H1 (cell line): ENCODE measurements at regions not wholly inside any gene's neighbourhood (a gene's known extent, or its start where the extent isn't known, plus 50 kb on each side); places are given as distances from the start of the nearest gene placed in this dataset.

Experiments
- CTCF ChIA-PET: fragments of 300-600 bp; sonication (Branson Sonifier 250); formaldehyde crosslinking; loops from one replicate; lab custom pipeline; 2021; ENCODE audit not compliant: partially characterized antibody; lab: Charles Lee
- POLR2A ChIA-PET: fragments of 300-600 bp; sonication (Branson Sonifier 250); formaldehyde crosslinking; loops from one replicate; lab custom pipeline; 2021; ENCODE audit warnings: inconsistent platforms; ENCODE audit not compliant: partially characterized antibody; lab: Charles Lee
- DNase-seq, 2 experiments: peaks; one replicate each; pipeline versions ENCODE4 v3.0.0 to v3.0.0-alpha.2; 2010 to 2022; ENCODE audit warnings: low spot score in 2 of 2, low read depth in 1 of 2, mixed read lengths in 1 of 2
- FAIRE-seq: peaks from 2 replicates; lab custom pipeline; 2011; peaks lifted over from hg19 to GRCh38; lab: Jason Lieb, UNC
- H2AFZ ChIP-seq: 2 replicates; pipeline ENCODE4 v1.8.1; 2012; ENCODE audit warnings: low read length, inconsistent platforms
- H2AK5ac ChIP-seq: 2 replicates; pipeline ENCODE4 v1.6.1; 2013; ENCODE audit warnings: low read depth, low read length
- H2BK120ac ChIP-seq: replicated peaks from 2 replicates; pipeline ENCODE3; 2013; ENCODE audit warnings: low read depth, low read length, inconsistent platforms
- H2BK12ac ChIP-seq: 2 replicates; pipeline ENCODE4 v1.6.1; 2013; ENCODE audit warnings: low read depth, low read length
- H2BK15ac ChIP-seq: 2 replicates; pipeline ENCODE4 v1.6.1; 2013; ENCODE audit warnings: low read length
- H2BK20ac ChIP-seq: 2 replicates; pipeline ENCODE4 v1.6.1; 2013; ENCODE audit warnings: low read length
- H2BK5ac ChIP-seq: 2 replicates; pipeline ENCODE4 v1.6.1; 2013; ENCODE audit warnings: low read depth, low read length
- H3K14ac ChIP-seq: 2 replicates; pipeline ENCODE4 v1.6.1; 2013; ENCODE audit warnings: inconsistent platforms; ENCODE audit not compliant: insufficient read length
- H3K18ac ChIP-seq: 2 replicates; pipeline ENCODE4 v1.6.1; 2013; ENCODE audit warnings: low read length; ENCODE audit errors: extremely low read depth
- H3K23ac ChIP-seq: 2 replicates; pipeline ENCODE4 v1.6.1; 2013; ENCODE audit warnings: inconsistent platforms; ENCODE audit not compliant: insufficient read length
- H3K23me2 ChIP-seq: 2 replicates; pipeline ENCODE4 v1.6.1; 2013; ENCODE audit warnings: low read depth, low read length
- H3K27ac ChIP-seq: 2 replicates; pipeline ENCODE4 v1.6.1; 2011; ENCODE audit warnings: low read depth, low read length, inconsistent platforms
- H3K27me3 ChIP-seq, 4 experiments: replicated peaks in 1 of 4; 1 replicate in 1 of 4; 2 replicates in 3 of 4; pipeline versions ENCODE4 v1.6.1 to v1.8.1; 2011 to 2013; ENCODE audit warnings: low read length in 3 of 4, mild to moderate bottlenecking in 3 of 4, inconsistent platforms in 2 of 4, mixed read lengths in 2 of 4, moderate library complexity in 1 of 4; ENCODE audit not compliant: control insufficient read depth in 3 of 4, insufficient read depth in 3 of 4; ENCODE audit errors: extremely low read depth in 1 of 4
- H3K36me3 ChIP-seq, 4 experiments: 2 replicates each; pipeline versions ENCODE4 v1.6.1 to v1.8.1; 2011 to 2013; ENCODE audit warnings: mild to moderate bottlenecking in 4 of 4, low read length in 3 of 4, moderate library complexity in 2 of 4, control low read depth in 1 of 4, inconsistent platforms in 1 of 4; ENCODE audit not compliant: insufficient read depth in 4 of 4, control insufficient read depth in 2 of 4
- H3K4ac ChIP-seq: replicated peaks from 2 replicates; pipeline ENCODE3; 2013; ENCODE audit warnings: low read length, low read depth, mixed read lengths, inconsistent platforms; ENCODE audit not compliant: insufficient read length
- H3K4me1 ChIP-seq, 4 experiments: replicated peaks in 1 of 4; 1 replicate in 1 of 4; 2 replicates in 3 of 4; pipeline versions ENCODE4 v1.6.1 to v1.8.1; 2011 to 2013; ENCODE audit warnings: low read length in 3 of 4, inconsistent platforms in 2 of 4, mixed read lengths in 1 of 4; ENCODE audit not compliant: insufficient read depth in 4 of 4, control insufficient read depth in 3 of 4
- H3K4me2 ChIP-seq, 2 experiments: 2 replicates each; pipeline versions ENCODE4 v1.6.1 to v1.8.1; 2011 to 2013; ENCODE audit warnings: low read depth in 2 of 2, low read length in 2 of 2, control low read depth in 1 of 2, inconsistent platforms in 1 of 2, mild to moderate bottlenecking in 1 of 2; ENCODE audit not compliant: insufficient read depth in 1 of 2
- H3K4me3 ChIP-seq, 4 experiments: fragments of 200-600, 300-600 bp in 1 of 4; sonication (generic), shearing (Covaris generic), sonication (Bioruptor Twin) in 1 of 4; 2 replicates each; pipeline versions ENCODE4 v1.5.1 to v1.8.1; 2011 to 2016; ENCODE audit warnings: low read length in 4 of 4, low read depth in 3 of 4, control low read depth in 2 of 4, inconsistent platforms in 2 of 4, mild to moderate bottlenecking in 2 of 4, mixed read lengths in 1 of 4, moderate library complexity in 1 of 4; ENCODE audit not compliant: insufficient read depth in 2 of 4; ENCODE audit errors: extremely low read depth in 1 of 4
- H3K56ac ChIP-seq: replicated peaks from 2 replicates; pipeline ENCODE3; 2013; ENCODE audit warnings: low read depth, mild to moderate bottlenecking, mixed read lengths, low read length, inconsistent platforms; ENCODE audit not compliant: insufficient read length
- H3K79me1 ChIP-seq: 2 replicates; pipeline ENCODE4 v1.6.1; 2013; ENCODE audit warnings: low read depth, low read length, control low read depth
- H3K79me2 ChIP-seq, 2 experiments: 2 replicates each; pipeline versions ENCODE4 v1.6.1 to v1.8.1; 2012 to 2013; ENCODE audit warnings: low read length in 2 of 2, mild to moderate bottlenecking in 2 of 2, inconsistent platforms in 1 of 2; ENCODE audit not compliant: insufficient read depth in 2 of 2, control insufficient read depth in 1 of 2
- H3K9ac ChIP-seq, 4 experiments: replicated peaks in 1 of 4; 1 replicate in 1 of 4; 2 replicates in 3 of 4; pipeline versions ENCODE4 v1.6.1 to v1.8.1; 2011 to 2013; ENCODE audit warnings: low read depth in 3 of 4, low read length in 3 of 4, control low read depth in 2 of 4, mild to moderate bottlenecking in 2 of 4, moderate library complexity in 2 of 4, inconsistent platforms in 1 of 4; ENCODE audit errors: extremely low read depth in 1 of 4
- H3K9me3 ChIP-seq, 2 experiments: 2 replicates each; pipeline versions ENCODE4 v1.6.1 to v1.8.1; 2012 to 2013; ENCODE audit warnings: mild to moderate bottlenecking in 2 of 2, moderate library complexity in 2 of 2, control low read depth in 1 of 2, inconsistent platforms in 1 of 2, low read depth in 1 of 2, low read length in 1 of 2, mixed read lengths in 1 of 2; ENCODE audit not compliant: insufficient read depth in 2 of 2
- H4K20me1 ChIP-seq, 2 experiments: replicated peaks in 1 of 2; 2 replicates each; pipeline versions ENCODE3 to v1.8.1; 2011 to 2013; ENCODE audit warnings: inconsistent platforms in 2 of 2, low read length in 2 of 2, mild to moderate bottlenecking in 1 of 2; ENCODE audit not compliant: insufficient read depth in 2 of 2, control insufficient read depth in 1 of 2
- H4K5ac ChIP-seq: 2 replicates; pipeline ENCODE4 v1.6.1; 2013; ENCODE audit warnings: low read length, low read depth, mixed read lengths, inconsistent platforms; ENCODE audit not compliant: insufficient read length
- H4K8ac ChIP-seq: 2 replicates; pipeline ENCODE4 v1.8.0; 2013; ENCODE audit warnings: mild to moderate bottlenecking, moderate library complexity, low read length, inconsistent platforms; ENCODE audit not compliant: insufficient read depth; ENCODE audit errors: extremely low read depth
- H4K91ac ChIP-seq: replicated peaks from 2 replicates; pipeline ENCODE3; 2013; ENCODE audit warnings: low read length, mixed read lengths, inconsistent platforms; ENCODE audit not compliant: insufficient read length
- CHD2 ChIP-seq: IDR thresholded peaks from 2 replicates; pipeline ENCODE4 v1.6.1; 2012; ENCODE audit warnings: low read length, improper control_type of control experiment
- CREB1 ChIP-seq: IDR thresholded peaks from 2 replicates; pipeline ENCODE4 v1.6.1; 2012; ENCODE audit warnings: inconsistent platforms
- EP300 ChIP-seq, 2 experiments: IDR thresholded peaks; 1 replicate in 1 of 2; 2 replicates in 1 of 2; pipeline ENCODE4 v1.6.1; 2011 to 2012; ENCODE audit warnings: low read depth in 2 of 2, low read length in 2 of 2, mild to moderate bottlenecking in 2 of 2, borderline replicate concordance in 1 of 2, inconsistent platforms in 1 of 2, moderate library complexity in 1 of 2
- EZH2 ChIP-seq: fragments of 200-600 bp; sonication (generic); IDR thresholded peaks from 2 replicates; pipeline ENCODE4 v1.7.1; 2012; ENCODE audit warnings: low read depth, mild to moderate bottlenecking, moderate library complexity, low read length, inconsistent platforms; ENCODE audit not compliant: severe bottlenecking
- FOSL1 ChIP-seq: IDR thresholded peaks from 2 replicates; pipeline ENCODE4 v1.6.1; 2011; ENCODE audit warnings: mild to moderate bottlenecking, low read depth, low read length, moderate library complexity; ENCODE audit not compliant: insufficient read depth
- GABPA ChIP-seq: IDR thresholded peaks from 2 replicates; pipeline ENCODE4 v1.6.1; 2011; ENCODE audit warnings: mild to moderate bottlenecking, low read length, moderate library complexity, borderline replicate concordance; ENCODE audit not compliant: insufficient read depth
- GTF2F1 ChIP-seq: IDR thresholded peaks from 2 replicates; pipeline ENCODE4 v1.6.1; 2012; ENCODE audit warnings: low read depth, low read length, improper control_type of control experiment, borderline replicate concordance
- KDM1A ChIP-seq: fragments of 200-600, 300-600 bp; sonication (generic); IDR thresholded peaks from 2 replicates; pipeline ENCODE4 v1.7.1; 2016; ENCODE audit warnings: mild to moderate bottlenecking, low read length, borderline replicate concordance
- POLR2A ChIP-seq, 2 experiments: IDR thresholded peaks; 1 replicate in 1 of 2; 2 replicates in 1 of 2; pipeline ENCODE4 v1.6.1; 2011; ENCODE audit warnings: low read depth in 2 of 2, low read length in 2 of 2, mild to moderate bottlenecking in 2 of 2; ENCODE audit errors: control extremely low read depth in 1 of 2
- SP1 ChIP-seq: IDR thresholded peaks from 2 replicates; pipeline ENCODE4 v1.6.1; 2011; ENCODE audit warnings: low read depth, low read length
- SP2 ChIP-seq: IDR thresholded peaks from 2 replicates; pipeline ENCODE4 v1.6.1; 2012; ENCODE audit warnings: mild to moderate bottlenecking, low read length, inconsistent platforms
- SRF ChIP-seq: IDR thresholded peaks from 2 replicates; pipeline ENCODE4 v1.6.1; 2011; ENCODE audit warnings: mild to moderate bottlenecking, low read depth, low read length, moderate library complexity
- SUZ12 ChIP-seq: fragments of 200-600 bp; sonication (generic); IDR thresholded peaks from 2 replicates; pipeline ENCODE4 v1.6.1; 2012; ENCODE audit warnings: mild to moderate bottlenecking, inconsistent platforms, low read length, moderate library complexity, mixed read lengths
- WGBS, 2 experiments: shearing (Covaris generic) in 1 of 2; methylation state at CpG; one replicate each; pipeline versions ENCODE4 v1.1.6 to v1.1.7; 2013 to 2015; ENCODE audit warnings: low lambda C conversion rate in 2 of 2, mixed read lengths in 2 of 2, inconsistent platforms in 1 of 2, low coverage in 1 of 2, missing lambda C conversion rate in 1 of 2; ENCODE audit not compliant: insufficient replicate concordance in 2 of 2, insufficient coverage in 1 of 2, insufficient read length in 1 of 2; ENCODE audit errors: extremely low coverage in 1 of 2, missing lambda C conversion rate in 1 of 2; 5-methylcytosine and 5-hydroxymethylcytosine counted together
- TF ChIP-seq, protein P1 (sequence below): IDR thresholded peaks from 2 replicates; pipeline ENCODE4 v1.6.1; 2012; ENCODE audit warnings: inconsistent platforms

DNA sequence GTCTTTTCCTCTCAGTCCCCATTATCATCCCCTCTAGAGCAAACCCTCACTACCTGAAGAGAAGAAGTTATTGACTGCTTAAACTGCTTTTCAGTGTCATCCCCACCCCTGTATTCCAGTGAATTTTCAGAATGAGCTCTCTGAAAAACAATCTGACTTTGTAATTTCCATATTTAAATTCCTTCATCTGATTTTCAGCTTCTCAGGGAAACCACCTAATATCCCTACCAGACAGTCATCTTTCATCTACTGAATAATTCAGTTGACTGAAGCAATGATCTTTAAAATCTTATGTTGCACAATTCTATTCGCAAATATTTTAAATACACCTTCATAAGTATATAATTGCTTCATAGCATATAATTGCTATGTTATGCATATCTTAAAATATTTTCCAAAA, 258.7 kb downstream of the HTR1B start:
- H2BK15ac ChIP-seq = no peak overlapping the region
- FAIRE-seq = no peak
- WGBS, 2 experiments = 100% methylated on average over 1 of the region's 1 CpG; no CpG with 5 or more reads in 1 of the 2 experiments

More for the DNA sequence above, 258.7 kb downstream of the HTR1B start:
- CTCF ChIA-PET = interaction anchor here (0.6 kb wide), 1 partner anchor 445 kb away, joined by 3 read pairs; no protein-coding TSS in a partner anchor
- no peak overlapping the region for H2AK5ac ChIP-seq
- no peaks in the 10 kb centered on the region for H4K20me1 ChIP-seq
- TF ChIP-seq SUZ12 (no peak), POLR2A (IDR thresholded peaks at IDR 0.05; ENCODE audit: control extremely low read depth in 1 of 2, low read depth in 2 of 2, low read length in 2 of 2) (no peak), SP2 (no peak), EP300 (IDR thresholded peaks at IDR 0.05; ENCODE audit: borderline replicate concordance in 1 of 2, low read depth in 2 of 2, low read length in 2 of 2) (no peak), GABPA (no peak), GTF2F1 (no peak), FOSL1 (no peak), CREB1 (no peak), CHD2 (no peak), SRF (no peak), EZH2 (no peak), KDM1A (no peak), SP1 (no peak)
- TF ChIP-seq, protein P1, sequence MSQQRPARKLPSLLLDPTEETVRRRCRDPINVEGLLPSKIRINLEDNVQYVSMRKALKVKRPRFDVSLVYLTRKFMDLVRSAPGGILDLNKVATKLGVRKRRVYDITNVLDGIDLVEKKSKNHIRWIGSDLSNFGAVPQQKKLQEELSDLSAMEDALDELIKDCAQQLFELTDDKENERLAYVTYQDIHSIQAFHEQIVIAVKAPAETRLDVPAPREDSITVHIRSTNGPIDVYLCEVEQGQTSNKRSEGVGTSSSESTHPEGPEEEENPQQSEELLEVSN = no peak
- TF ChIP-seq, all 59 proteins: peak for 0
- Histone ChIP-seq H3K9ac (no peak overlapping the region), H3K27me3 (no peaks in the 10 kb centered on the region), H3K9me3 (0 out of 4 replicates have a peak, but pooled peaks cover 0 to 6% of the 10 kb centered on the region in 2 experiments), H4K5ac (no peak overlapping the region), H2BK5ac (no peak overlapping the region), H3K27ac (no peak overlapping the region), H3K23me2 (no peaks in the 10 kb centered on the region), H3K79me2 (no peaks in the 10 kb centered on the region), H3K36me3 (no peaks in the 10 kb centered on the region), H3K18ac (no peak overlapping the region), H4K91ac (no peak overlapping the region), H3K4me1 (no peaks in the 10 kb centered on the region), H3K4ac (no peak overlapping the region), H3K56ac (no peak overlapping the region), H2BK120ac (no peak overlapping the region), H2AFZ (no peak overlapping the region), H3K14ac (no peak overlapping the region), H3K4me2 (no peak overlapping the region), H2BK12ac (no peak overlapping the region), H3K79me1 (no peaks in the 10 kb centered on the region), H3K23ac (no peak overlapping the region), H2BK20ac (no peak overlapping the region), H3K4me3 (no peak overlapping the region), H4K8ac (no peak overlapping the region)
- DNase-seq = no peak
- POLR2A ChIA-PET = no interaction called here
